ENCODE measurements at regions not wholly inside any gene's neighbourhood (a gene's known extent, or its start where the extent isn't known, plus 50 kb on each side); places are given as distances from the start of the nearest gene placed in this dataset.
"Not testable (repeated sequence)": the region's sequence is repeated elsewhere in the genome, so short reads cannot be mapped to it uniquely, and the experiment has no call there.

- H3K79me2 ChIP-seq (ENCODE audit: insufficient read depth, low read depth); H3K4me3 ChIP-seq (IDR thresholded peaks at IDR 0.05; ENCODE audit: insufficient read depth, low read depth, low read length): not testable (repeated sequence)
Measured at GRCh38 chr15:29648415-29648814, 173.9 kb downstream of the TJP1 start.

DNA sequence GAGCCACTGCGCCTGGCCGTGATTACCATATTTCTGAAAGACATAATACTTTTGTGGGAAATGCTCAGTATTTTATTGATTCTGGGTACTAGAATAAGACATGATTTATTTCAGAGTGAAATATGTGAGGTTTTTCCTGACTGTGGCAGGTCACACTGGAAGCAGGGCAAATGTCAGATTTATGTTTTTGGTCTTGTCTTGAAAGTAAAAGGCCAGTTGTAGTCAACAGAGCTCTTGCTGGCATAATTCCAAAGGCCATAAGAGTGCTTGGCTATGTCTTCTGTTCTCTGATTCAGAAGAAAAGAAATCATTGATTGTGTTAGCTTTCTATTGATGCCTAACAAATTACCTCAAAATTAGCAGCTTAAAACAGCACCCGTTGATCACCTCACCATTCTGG lies 176.4 kb downstream of the TJP1 start:
- TF ChIP-seq, protein P1, sequence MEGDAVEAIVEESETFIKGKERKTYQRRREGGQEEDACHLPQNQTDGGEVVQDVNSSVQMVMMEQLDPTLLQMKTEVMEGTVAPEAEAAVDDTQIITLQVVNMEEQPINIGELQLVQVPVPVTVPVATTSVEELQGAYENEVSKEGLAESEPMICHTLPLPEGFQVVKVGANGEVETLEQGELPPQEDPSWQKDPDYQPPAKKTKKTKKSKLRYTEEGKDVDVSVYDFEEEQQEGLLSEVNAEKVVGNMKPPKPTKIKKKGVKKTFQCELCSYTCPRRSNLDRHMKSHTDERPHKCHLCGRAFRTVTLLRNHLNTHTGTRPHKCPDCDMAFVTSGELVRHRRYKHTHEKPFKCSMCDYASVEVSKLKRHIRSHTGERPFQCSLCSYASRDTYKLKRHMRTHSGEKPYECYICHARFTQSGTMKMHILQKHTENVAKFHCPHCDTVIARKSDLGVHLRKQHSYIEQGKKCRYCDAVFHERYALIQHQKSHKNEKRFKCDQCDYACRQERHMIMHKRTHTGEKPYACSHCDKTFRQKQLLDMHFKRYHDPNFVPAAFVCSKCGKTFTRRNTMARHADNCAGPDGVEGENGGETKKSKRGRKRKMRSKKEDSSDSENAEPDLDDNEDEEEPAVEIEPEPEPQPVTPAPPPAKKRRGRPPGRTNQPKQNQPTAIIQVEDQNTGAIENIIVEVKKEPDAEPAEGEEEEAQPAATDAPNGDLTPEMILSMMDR (conservative IDR thresholded peaks at IDR 0.05; ENCODE audit: low read depth, low read length): no peak
- Histone ChIP-seq H3K79me2 (ENCODE audit: insufficient read depth, low read depth) (no peaks in the 10 kb centered on the region), H3K27ac (no peak overlapping the region), H3K36me3 (ENCODE audit: insufficient read depth) (no peaks in the 10 kb centered on the region), H4K20me1 (ENCODE audit: insufficient read depth) (no peaks in the 10 kb centered on the region), H2AFZ (ENCODE audit: low read depth) (no peak overlapping the region), H3K4me1 (ENCODE audit: low read depth, poor library complexity, severe bottlenecking) (no peaks in the 10 kb centered on the region), H3K9ac (no peak overlapping the region), H3K4me2 (no peak overlapping the region), H3K27me3 (ENCODE audit: insufficient read depth, low read depth) (no peaks in the 10 kb centered on the region), H3K4me3 (IDR thresholded peaks at IDR 0.05; ENCODE audit: insufficient read depth, low read depth, low read length) (no peak overlapping the region)

More at GRCh38 chr15:29648415-29648814, 173.9 kb downstream of the TJP1 start:
- H3K27ac ChIP-seq; H3K27me3 ChIP-seq (ENCODE audit: insufficient read depth, low read depth); H3K4me1 ChIP-seq (ENCODE audit: low read depth, poor library complexity, severe bottlenecking); H2AFZ ChIP-seq (ENCODE audit: low read depth); H3K36me3 ChIP-seq (ENCODE audit: insufficient read depth); H3K4me2 ChIP-seq; H4K20me1 ChIP-seq (ENCODE audit: insufficient read depth); H3K9ac ChIP-seq: not testable (repeated sequence)

- not testable (repeated sequence) for H3K4me3 ChIP-seq (IDR thresholded peaks at IDR 0.05; ENCODE audit: insufficient read depth, low read depth, low read length); H3K9ac ChIP-seq; H3K27ac ChIP-seq; H3K4me1 ChIP-seq (ENCODE audit: low read depth, poor library complexity, severe bottlenecking); H3K79me2 ChIP-seq (ENCODE audit: insufficient read depth, low read depth); H3K4me2 ChIP-seq; H2AFZ ChIP-seq (ENCODE audit: low read depth); H3K27me3 ChIP-seq (ENCODE audit: insufficient read depth, low read depth); H3K36me3 ChIP-seq (ENCODE audit: insufficient read depth); H4K20me1 ChIP-seq (ENCODE audit: insufficient read depth)
Measured at GRCh38 chr15:29644361-29644760, 177.9 kb downstream of the TJP1 start.

DNA sequence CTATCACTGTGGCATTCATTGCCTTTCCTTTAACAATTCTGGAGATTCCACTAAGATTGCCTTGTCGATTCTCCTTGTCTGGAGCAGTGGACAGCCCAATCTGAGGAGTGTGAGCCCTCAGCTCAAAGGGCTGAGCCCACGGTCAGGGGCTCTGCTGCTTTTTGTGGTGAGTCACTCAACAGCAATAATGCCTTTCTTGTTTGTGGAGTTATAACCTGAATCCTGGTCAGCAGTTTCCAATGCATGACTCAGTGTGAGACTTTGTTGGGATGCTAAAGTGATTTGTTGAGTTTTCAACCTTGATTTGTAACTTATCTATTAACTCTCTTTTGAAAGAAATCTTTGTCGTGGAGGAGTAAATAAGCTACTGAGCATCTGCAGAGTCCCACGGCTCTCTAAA lies 183.5 kb downstream of the TJP1 start:
- Histone ChIP-seq H4K20me1 (ENCODE audit: insufficient read depth) (no peaks in the 10 kb centered on the region), H2AFZ (ENCODE audit: low read depth) (no peak overlapping the region), H3K27me3 (ENCODE audit: insufficient read depth, low read depth) (no peaks in the 10 kb centered on the region), H3K27ac (no peak overlapping the region), H3K36me3 (ENCODE audit: insufficient read depth) (no peaks in the 10 kb centered on the region), H3K4me2 (no peak overlapping the region), H3K4me1 (ENCODE audit: low read depth, poor library complexity, severe bottlenecking) (no peaks in the 10 kb centered on the region), H3K79me2 (ENCODE audit: insufficient read depth, low read depth) (no peaks in the 10 kb centered on the region), H3K9ac (no peak overlapping the region), H3K4me3 (IDR thresholded peaks at IDR 0.05; ENCODE audit: insufficient read depth, low read depth, low read length) (no peak overlapping the region)
- TF ChIP-seq, protein P1 (conservative IDR thresholded peaks at IDR 0.05; ENCODE audit: low read depth, low read length): no peak

DNA sequence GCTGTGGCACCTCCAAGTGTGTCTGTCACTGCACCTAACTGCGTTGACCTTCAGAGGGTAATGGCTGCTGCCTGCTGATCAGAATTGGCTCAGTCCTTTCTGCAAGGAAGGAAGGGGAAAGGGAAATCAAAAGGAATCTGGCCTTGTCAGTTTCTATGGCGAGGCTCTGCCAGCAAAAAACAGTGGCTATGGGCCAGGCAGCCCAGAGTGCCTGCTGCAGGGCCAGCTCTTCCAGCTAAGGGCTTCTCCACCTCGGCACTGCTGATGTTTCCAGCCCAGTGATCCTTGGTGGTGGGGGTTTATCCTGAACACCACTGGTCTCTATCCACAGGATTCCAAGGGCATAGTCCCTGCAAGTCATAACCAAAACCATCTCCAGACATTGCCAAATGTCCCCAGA lies 184.3 kb downstream of the TJP1 start:
- Histone ChIP-seq H3K79me2 (ENCODE audit: insufficient read depth, low read depth) (no peaks in the 10 kb centered on the region), H4K20me1 (ENCODE audit: insufficient read depth) (no peaks in the 10 kb centered on the region), H3K9ac (no peak overlapping the region), H3K4me3 (IDR thresholded peaks at IDR 0.05; ENCODE audit: insufficient read depth, low read depth, low read length) (no peak overlapping the region), H3K36me3 (ENCODE audit: insufficient read depth) (no peaks in the 10 kb centered on the region), H3K27ac (no peak overlapping the region), H3K4me2 (no peak overlapping the region), H2AFZ (ENCODE audit: low read depth) (no peak overlapping the region), H3K27me3 (ENCODE audit: insufficient read depth, low read depth) (no peaks in the 10 kb centered on the region), H3K4me1 (ENCODE audit: low read depth, poor library complexity, severe bottlenecking) (peaks cover 6% of the 10 kb centered on the region)
- TF ChIP-seq, protein P1 (conservative IDR thresholded peaks at IDR 0.05; ENCODE audit: low read depth, low read length): no peak

Measured in KMS-11 (cell line).